Adrenal gland (tissue), 5 donors: ENCODE measurements at regions not wholly inside any gene's neighbourhood (a gene's known extent, or its start where the extent isn't known, plus 50 kb on each side); places are given as distances from the start of the nearest gene placed in this dataset.

Experiments
- CTCF ChIP-seq, 6 experiments: fragments of 450-650 bp in 4 of 6; fragments of 200-600 bp in 2 of 6; sonication (generic) in 1 of 6; IDR thresholded peaks; 1 replicate in 5 of 6; 2 replicates in 1 of 6; pipeline versions ENCODE4 v1.5.1 to v1.8.0; 2016 to 2021; ENCODE audit warnings: antibody characterized with exemption in 6 of 6, mild to moderate bottlenecking in 2 of 6, moderate library complexity in 1 of 6
- POLR2A ChIP-seq, 2 donors: fragments of 450-650 bp; IDR thresholded peaks; one replicate each; pipeline ENCODE4 v1.6.1; 2017; ENCODE audit warnings: antibody characterized with exemption in 2 of 2, mild to moderate bottlenecking in 2 of 2, moderate library complexity in 1 of 2
- donor health status: DM: no; HTN: no; CAD: no.

GRCh38 chr6:115091461-115091860 lies 748.6 kb upstream of the HS3ST5 start:
- TF ChIP-seq CTCF (IDR thresholded peaks at IDR 0.05), result no peak
- no peak for TF ChIP-seq POLR2A (IDR thresholded peaks at IDR 0.05)
